OCI-LY7 (cell line): ENCODE measurements at regions not wholly inside any gene's neighbourhood (a gene's known extent, or its start where the extent isn't known, plus 50 kb on each side); places are given as distances from the start of the nearest gene placed in this dataset.

Experiments
- BruUV-seq: library from RNA; stranded (reverse); fragments of 400-500 nt; replicated peaks from 2 replicates; lab custom pipeline; 2021; lab: Mats Ljungman, UMichigan
- CTCF ChIA-PET: fragments of 300-600 bp; sonication (Branson Sonifier 250); formaldehyde crosslinking; loops from one replicate; lab custom pipeline; 2022; ENCODE audit warnings: antibody characterized with exemption; ENCODE audit not compliant: unreplicated experiment; lab: Charles Lee
- POLR2A ChIA-PET: fragments of 300-600 bp; sonication (Branson Sonifier 250); formaldehyde crosslinking; loops from one replicate; lab custom pipeline; 2022; ENCODE audit warnings: antibody characterized with exemption; lab: Charles Lee
- DNase-seq: peaks from one replicate; pipeline ENCODE4 v3.0.0-alpha.2; 2015; ENCODE audit warnings: low spot score
- H2AFZ ChIP-seq: fragments of 200-600 bp; sonication (generic), shearing (Covaris generic); 2 replicates; pipeline ENCODE4 v1.6.1; 2014; ENCODE audit warnings: mild to moderate bottlenecking, antibody characterized with exemption, low read length, moderate library complexity
- H3K27ac ChIP-seq: fragments of 200-600 bp; sonication (generic); 2 replicates; pipeline ENCODE4 v1.5.1; 2014; ENCODE audit warnings: mixed run types, low read depth, mild to moderate bottlenecking, moderate library complexity, low read length, inconsistent platforms; ENCODE audit not compliant: poor library complexity, severe bottlenecking
- H3K36me3 ChIP-seq: fragments of 200-600 bp; sonication (generic); 2 replicates; pipeline ENCODE4 v1.6.1; 2014; ENCODE audit warnings: mild to moderate bottlenecking, antibody characterized with exemption, low read length, moderate library complexity, mixed read lengths; ENCODE audit not compliant: insufficient read depth
- H3K4me1 ChIP-seq: fragments of 200-600 bp; sonication (generic); 2 replicates; pipeline ENCODE4 v1.5.1; 2014; ENCODE audit warnings: mild to moderate bottlenecking, low read length; ENCODE audit not compliant: insufficient read depth, poor library complexity, severe bottlenecking
- H3K4me2 ChIP-seq: fragments of 200-600 bp; sonication (generic); 2 replicates; pipeline ENCODE4 v1.6.1; 2014; ENCODE audit warnings: mild to moderate bottlenecking, low read length
- H3K4me3 ChIP-seq: fragments of 200-600 bp; sonication (generic); 2 replicates; pipeline ENCODE4 v1.5.1; 2014; ENCODE audit warnings: mild to moderate bottlenecking, low read depth, low read length; ENCODE audit not compliant: poor library complexity, severe bottlenecking
- H3K79me2 ChIP-seq: fragments of 200-600 bp; sonication (generic); 2 replicates; pipeline ENCODE4 v1.6.1; 2016; ENCODE audit warnings: low read depth, mild to moderate bottlenecking, low read length, moderate library complexity, mixed read lengths; ENCODE audit not compliant: insufficient read depth
- H3K9me2 ChIP-seq: fragments of 200-600 bp; sonication (generic); 2 replicates; pipeline ENCODE4 v1.6.1; 2016; ENCODE audit warnings: mild to moderate bottlenecking, low read length, mixed read lengths; ENCODE audit not compliant: insufficient read depth
- H3K9me3 ChIP-seq: fragments of 200-600 bp; sonication (generic); 2 replicates; pipeline ENCODE4 v1.6.1; 2014; ENCODE audit warnings: mild to moderate bottlenecking, mixed run types, low read length, mixed read lengths
- H4K20me1 ChIP-seq: fragments of 200-600 bp; sonication (generic); 2 replicates; pipeline ENCODE4 v1.6.1; 2014; ENCODE audit warnings: mild to moderate bottlenecking, antibody characterized with exemption, low read length, moderate library complexity, mixed read lengths; ENCODE audit not compliant: insufficient read depth
- CTCF ChIP-seq: fragments of 200-600 bp; sonication (generic); conservative IDR thresholded peaks from 2 replicates; pipeline ENCODE4 v1.5.1; 2014; ENCODE audit warnings: mild to moderate bottlenecking, antibody characterized with exemption, low read length, moderate library complexity, mixed read lengths
- EZH2phosphoT487 ChIP-seq: fragments of 200-600 bp; sonication (generic); IDR thresholded peaks from 2 replicates; pipeline ENCODE4 v1.6.1; 2018; ENCODE audit warnings: low read depth, borderline replicate concordance, mild to moderate bottlenecking, mixed run types, antibody characterized with exemption, low read length, moderate library complexity, mixed read lengths
- intact Hi-C: fragments of 100-400 bp; cut with micrococcal nuclease; formaldehyde crosslinking; loops from one replicate; pipeline ENCODE4 v1.10.0; 2022; ENCODE audit not compliant: unreplicated experiment

GRCh38 chr7:118045629-118046028 is 138.3 kb upstream of the LSM8 start:
- Histone ChIP-seq H3K79me2 (no peaks in the 10 kb centered on the region), H3K4me1 (no peaks in the 10 kb centered on the region), H3K36me3 (no peaks in the 10 kb centered on the region), H3K4me3 (no peak overlapping the region), H2AFZ (no peak overlapping the region), H3K4me2 (no peak overlapping the region), H3K9me2 (no peaks in the 10 kb centered on the region), H4K20me1 (no peaks in the 10 kb centered on the region), H3K9me3 (no peaks in the 10 kb centered on the region), H3K27ac (no peak overlapping the region)
- TF ChIP-seq EZH2phosphoT487 (no peak), CTCF (no peak)
- DNase-seq, result no peak
- ChIA-PET POLR2A (no interaction called here), CTCF (no interaction called here)
- intact Hi-C loops, result no loop called here
- BruUV-seq, result no TSS peak

- CTCF ChIA-PET, result no interaction called here
- no TSS peak for BruUV-seq
- intact Hi-C loops, result no loop called here
Measured at GRCh38 chr7:118046086-118046485, 137.9 kb upstream of the LSM8 start.

More at GRCh38 chr7:118046086-118046485, 137.9 kb upstream of the LSM8 start:
- no peak overlapping the region for H3K4me3 ChIP-seq
- no peak for DNase-seq
- no peaks in the 10 kb centered on the region for H3K9me2 ChIP-seq
- H2AFZ ChIP-seq, result no peak overlapping the region
- no peaks in the 10 kb centered on the region for H3K9me3 ChIP-seq
- no peak overlapping the region for H3K4me2 ChIP-seq
- H4K20me1 ChIP-seq, result no peaks in the 10 kb centered on the region
- TF ChIP-seq EZH2phosphoT487 (no peak), CTCF (no peak)
- no peaks in the 10 kb centered on the region for H3K79me2 ChIP-seq
- POLR2A ChIA-PET, result interaction anchor here (0.6 kb wide), 1 partner anchor 573 kb away, joined by 3 read pairs; no protein-coding TSS in a partner anchor
- no peaks in the 10 kb centered on the region for H3K36me3 ChIP-seq
- H3K27ac ChIP-seq, result no peak overlapping the region
- H3K4me1 ChIP-seq, result no peaks in the 10 kb centered on the region
